IMR-90 (cell line): ENCODE measurements at regions not wholly inside any gene's neighbourhood (a gene's known extent, or its start where the extent isn't known, plus 50 kb on each side); places are given as distances from the start of the nearest gene placed in this dataset.

Source experiments
- ATAC-seq: fragments of 200-7000 bp; cut with Tn5 transposase; 2 replicates; pipeline ENCODE4 v1.9.1; 2020; ENCODE audit warnings: low read depth, mild to moderate bottlenecking, moderate library complexity
- BruUV-seq: library from RNA; stranded (reverse); fragments of 400-500 nt; replicated peaks from 2 replicates; lab custom pipeline; 2021; lab: Mats Ljungman, UMichigan
- CTCF ChIA-PET: fragments of 300-600 bp; formaldehyde crosslinking; extraction: SDS; loops from one replicate; lab custom pipeline; 2021; ENCODE audit warnings: antibody characterized with exemption; lab: Yijun Ruan, JAX
- POLR2A ChIA-PET: fragments of 300-600 bp; sonication (Branson Sonifier 250); formaldehyde crosslinking; loops from one replicate; lab custom pipeline; 2022; ENCODE audit warnings: antibody characterized with exemption; ENCODE audit not compliant: unreplicated experiment; lab: Charles Lee
- DNase-seq: peaks from one replicate; pipeline ENCODE4 v3.0.0; 2013
- H2AFZ ChIP-seq: replicated peaks from 2 replicates; pipeline ENCODE3; 2013; ENCODE audit warnings: low read length, mild to moderate bottlenecking; ENCODE audit not compliant: poor library complexity
- H2AK5ac ChIP-seq: 2 replicates; pipeline ENCODE4 v1.6.1; 2013; ENCODE audit warnings: low read depth, low read length, inconsistent platforms
- H2AK9ac ChIP-seq: replicated peaks from 2 replicates; pipeline ENCODE3; 2013; ENCODE audit warnings: mild to moderate bottlenecking, low read depth, low read length, moderate library complexity; ENCODE audit not compliant: poor library complexity
- H2BK120ac ChIP-seq: 2 replicates; pipeline ENCODE4 v1.6.1; 2013; ENCODE audit warnings: low read depth, low read length, inconsistent platforms
- H2BK15ac ChIP-seq: 3 replicates; pipeline ENCODE4 v1.6.1; 2013; ENCODE audit warnings: low read depth, low read length, inconsistent platforms
- H2BK20ac ChIP-seq: 2 replicates; pipeline ENCODE4 v1.6.1; 2013; ENCODE audit warnings: low read depth, mild to moderate bottlenecking, inconsistent platforms, low read length, moderate library complexity
- H2BK5ac ChIP-seq: 2 replicates; pipeline ENCODE4 v1.6.1; 2013; ENCODE audit warnings: mild to moderate bottlenecking, low read depth, low read length, inconsistent platforms; ENCODE audit not compliant: poor library complexity, severe bottlenecking
- H3K14ac ChIP-seq: replicated peaks from 2 replicates; pipeline ENCODE4 v1.6.1; 2013; ENCODE audit warnings: low read depth, low read length, inconsistent platforms
- H3K18ac ChIP-seq: 2 replicates; pipeline ENCODE4 v1.6.1; 2013; ENCODE audit warnings: low read depth, low read length, control low read depth
- H3K23ac ChIP-seq: 2 replicates; pipeline ENCODE4 v1.6.1; 2013; ENCODE audit warnings: low read depth, low read length, inconsistent platforms
- H3K27ac ChIP-seq: 2 replicates; pipeline ENCODE4 v1.5.1; 2013; ENCODE audit warnings: mild to moderate bottlenecking, control low read depth, low read length; ENCODE audit not compliant: insufficient read depth
- H3K27me3 ChIP-seq: 2 replicates; pipeline ENCODE4 v1.6.1; 2013; ENCODE audit warnings: low read length; ENCODE audit not compliant: control insufficient read depth, insufficient read depth
- H3K36me3 ChIP-seq: 2 replicates; pipeline ENCODE4 v1.6.1; 2013; ENCODE audit warnings: low read length, mixed read lengths; ENCODE audit not compliant: control insufficient read depth, insufficient read depth
- H3K4ac ChIP-seq: 2 replicates; pipeline ENCODE4 v1.6.1; 2013; ENCODE audit warnings: low read depth, low read length, inconsistent platforms
- H3K4me1 ChIP-seq: 2 replicates; pipeline ENCODE4 v1.6.1; 2013; ENCODE audit warnings: low read length, mixed read lengths; ENCODE audit not compliant: control insufficient read depth, insufficient read depth
- H3K4me2 ChIP-seq: 2 replicates; pipeline ENCODE4 v1.6.1; 2013; ENCODE audit warnings: low read depth, mild to moderate bottlenecking, control low read depth, low read length, moderate library complexity
- H3K4me3 ChIP-seq: 2 replicates; pipeline ENCODE4 v1.5.1; 2013; ENCODE audit warnings: low read depth, mild to moderate bottlenecking, control low read depth, low read length, moderate library complexity; ENCODE audit not compliant: insufficient read depth
- H3K56ac ChIP-seq: 2 replicates; pipeline ENCODE4 v1.6.1; 2013; ENCODE audit warnings: low read length, inconsistent platforms; ENCODE audit not compliant: insufficient read depth; ENCODE audit errors: extremely low read depth
- H3K79me1 ChIP-seq, 2 experiments: 2 replicates each; pipeline ENCODE4 v1.6.1; 2013; ENCODE audit warnings: low read length in 2 of 2, inconsistent platforms in 1 of 2, low read depth in 1 of 2
- H3K9ac ChIP-seq: 2 replicates; pipeline ENCODE4 v1.6.1; 2013; ENCODE audit warnings: low read depth, low read length, control low read depth
- H3K9me1 ChIP-seq: 2 replicates; pipeline ENCODE4 v1.6.1; 2013; ENCODE audit warnings: low read length, inconsistent platforms; ENCODE audit not compliant: insufficient read depth
- H3K9me3 ChIP-seq: 2 replicates; pipeline ENCODE4 v1.6.1; 2013; ENCODE audit warnings: low read length; ENCODE audit not compliant: control insufficient read depth, insufficient read depth
- H4K20me1 ChIP-seq: 2 replicates; pipeline ENCODE4 v1.6.1; 2013; ENCODE audit warnings: low read length, inconsistent platforms; ENCODE audit not compliant: insufficient read depth
- H4K5ac ChIP-seq: 2 replicates; pipeline ENCODE4 v1.6.1; 2013; ENCODE audit warnings: mild to moderate bottlenecking, low read depth, low read length, control low read depth
- H4K8ac ChIP-seq, 2 experiments: 2 replicates each; pipeline ENCODE4 v1.6.1; 2013; ENCODE audit warnings: low read depth in 2 of 2, low read length in 2 of 2, control low read depth in 1 of 2, inconsistent platforms in 1 of 2
- H4K91ac ChIP-seq: 2 replicates; pipeline ENCODE4 v1.6.1; 2013; ENCODE audit warnings: low read depth, low read length, inconsistent platforms; ENCODE audit not compliant: insufficient read depth
- BHLHE40 ChIP-seq: fragments of 150-350 bp; IDR thresholded peaks from 2 replicates; pipeline ENCODE4 v1.6.1; 2016; ENCODE audit warnings: mild to moderate bottlenecking, low read depth, low read length
- CEBPB ChIP-seq: IDR thresholded peaks from 2 replicates; pipeline ENCODE4 v1.6.1; 2012; ENCODE audit warnings: low read depth, low read length, improper control_type of control experiment
- FOS ChIP-seq: fragments of 150-350 bp; IDR thresholded peaks from 2 replicates; pipeline ENCODE4 v1.6.1; 2016; ENCODE audit warnings: low read depth, low read length
- MAFK ChIP-seq: IDR thresholded peaks from 2 replicates; pipeline ENCODE4 v1.6.1; 2012; ENCODE audit warnings: low read depth, low read length, improper control_type of control experiment
- MAZ ChIP-seq: IDR thresholded peaks from 2 replicates; pipeline ENCODE4 v1.6.1; 2012; ENCODE audit warnings: low read depth, mild to moderate bottlenecking, low read length, improper control_type of control experiment, moderate library complexity, borderline replicate concordance
- NFE2L2 ChIP-seq: fragments of 150-350 bp; IDR thresholded peaks from 2 replicates; pipeline ENCODE4 v1.6.1; 2016; ENCODE audit warnings: low read depth, mild to moderate bottlenecking, low read length
- POLR2A ChIP-seq: IDR thresholded peaks from 2 replicates; pipeline ENCODE4 v1.6.1; 2012; ENCODE audit warnings: mild to moderate bottlenecking, low read depth, low read length
- RAD21 ChIP-seq: IDR thresholded peaks from 2 replicates; pipeline ENCODE4 v1.6.1; 2012; ENCODE audit warnings: low read length, improper control_type of control experiment
- RCOR1 ChIP-seq: IDR thresholded peaks from 2 replicates; pipeline ENCODE4 v1.6.1; 2012; ENCODE audit warnings: mild to moderate bottlenecking, low read length, improper control_type of control experiment; ENCODE audit not compliant: insufficient replicate concordance
- SMC3 ChIP-seq: fragments of 150-350 bp; IDR thresholded peaks from 2 replicates; pipeline ENCODE4 v1.6.1; 2016; ENCODE audit warnings: low read depth, mild to moderate bottlenecking, antibody characterized with exemption, low read length, moderate library complexity
- dilution Hi-C: fragments of 300-500 bp; cut with HindIII; formaldehyde crosslinking; loops from one replicate; pipeline ENCODE4 v1.14.3; 2018; ENCODE audit warnings: low sequenced_read_pairs; ENCODE audit not compliant: unreplicated experiment
- in situ Hi-C: fragments of 300-500 bp; cut with MboI; formaldehyde crosslinking; loops from 3 replicates; pipeline ENCODE4 v1.14.3; 2019; ENCODE audit warnings: low sequenced_read_pairs, inconsistent platforms, mixed read lengths
- intact Hi-C: fragments of 100-400 bp; cut with micrococcal nuclease; formaldehyde crosslinking; loops from 2 replicates; pipeline ENCODE4 v1.10.0; 2022
- TF ChIP-seq, protein P1 (sequence below): fragments of 150-350 bp; IDR thresholded peaks from 2 replicates; pipeline ENCODE4 v1.6.1; 2016; ENCODE audit warnings: low read depth, mild to moderate bottlenecking, low read length, moderate library complexity, borderline replicate concordance
- TF ChIP-seq, protein P2 (sequence below): fragments of 150-350 bp; IDR thresholded peaks from 2 replicates; pipeline ENCODE4 v1.6.1; 2017; ENCODE audit warnings: mild to moderate bottlenecking, antibody characterized with exemption, low read length, low read depth
- TF ChIP-seq, protein P3 (sequence below): conservative IDR thresholded peaks from 2 replicates; pipeline ENCODE4 v1.5.1; 2012; ENCODE audit warnings: mild to moderate bottlenecking, low read depth, low read length, improper control_type of control experiment

DNA sequence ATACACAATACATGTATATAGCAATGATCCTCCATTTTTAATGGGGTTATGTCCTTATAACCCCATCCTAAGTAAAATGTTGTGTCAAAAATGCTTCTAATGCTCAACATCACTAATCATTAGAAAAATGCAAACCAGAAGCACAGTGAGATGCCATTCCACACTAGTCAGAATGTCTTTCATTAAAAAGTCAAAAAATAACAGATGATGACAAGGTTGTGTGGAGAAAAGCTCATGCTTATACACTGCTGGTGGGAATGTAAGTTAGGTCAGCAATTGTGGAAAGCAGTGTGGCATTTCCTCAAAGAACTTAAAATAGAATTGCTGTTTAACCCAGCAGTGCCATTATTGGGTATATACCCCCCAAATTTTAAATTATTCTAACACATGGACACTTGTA is 654.9 kb upstream of the CNTNAP5 start:
- Histone ChIP-seq H3K18ac (no peak overlapping the region), H3K27ac (no peak overlapping the region), H3K4me3 (no peak overlapping the region), H2BK15ac (no peak overlapping the region), H4K8ac (no peak overlapping the region), H3K4me1 (no peaks in the 10 kb centered on the region), H3K14ac (no peak overlapping the region), H3K79me1 (no peaks in the 10 kb centered on the region), H3K56ac (no peak overlapping the region), H2AK5ac (no peak overlapping the region), H3K27me3 (no peaks in the 10 kb centered on the region), H2BK120ac (no peak overlapping the region), H2BK5ac (no peak overlapping the region), H4K5ac (no peak overlapping the region), H3K4me2 (no peak overlapping the region), H3K4ac (no peak overlapping the region), H2AFZ (no peak overlapping the region), H2BK20ac (no peak overlapping the region), H3K9ac (no peak overlapping the region), H3K23ac (no peak overlapping the region), H3K9me3 (peaks cover 2% of the 10 kb centered on the region; the same call in 1 of the 2 replicates), H4K91ac (no peak overlapping the region), H3K36me3 (no peaks in the 10 kb centered on the region), H4K20me1 (no peaks in the 10 kb centered on the region), H3K9me1 (no peaks in the 10 kb centered on the region), H2AK9ac (no peak overlapping the region)
- POLR2A ChIA-PET, result no interaction called here
- TF ChIP-seq MAZ, result no peak
- TF ChIP-seq RAD21, result no peak
- TF ChIP-seq MAFK, result no peak
- TF ChIP-seq FOS, result no peak
- TF ChIP-seq, protein P1, sequence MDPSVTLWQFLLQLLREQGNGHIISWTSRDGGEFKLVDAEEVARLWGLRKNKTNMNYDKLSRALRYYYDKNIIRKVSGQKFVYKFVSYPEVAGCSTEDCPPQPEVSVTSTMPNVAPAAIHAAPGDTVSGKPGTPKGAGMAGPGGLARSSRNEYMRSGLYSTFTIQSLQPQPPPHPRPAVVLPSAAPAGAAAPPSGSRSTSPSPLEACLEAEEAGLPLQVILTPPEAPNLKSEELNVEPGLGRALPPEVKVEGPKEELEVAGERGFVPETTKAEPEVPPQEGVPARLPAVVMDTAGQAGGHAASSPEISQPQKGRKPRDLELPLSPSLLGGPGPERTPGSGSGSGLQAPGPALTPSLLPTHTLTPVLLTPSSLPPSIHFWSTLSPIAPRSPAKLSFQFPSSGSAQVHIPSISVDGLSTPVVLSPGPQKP, result no peak
- no peak for TF ChIP-seq POLR2A
- TF ChIP-seq, protein P2, sequence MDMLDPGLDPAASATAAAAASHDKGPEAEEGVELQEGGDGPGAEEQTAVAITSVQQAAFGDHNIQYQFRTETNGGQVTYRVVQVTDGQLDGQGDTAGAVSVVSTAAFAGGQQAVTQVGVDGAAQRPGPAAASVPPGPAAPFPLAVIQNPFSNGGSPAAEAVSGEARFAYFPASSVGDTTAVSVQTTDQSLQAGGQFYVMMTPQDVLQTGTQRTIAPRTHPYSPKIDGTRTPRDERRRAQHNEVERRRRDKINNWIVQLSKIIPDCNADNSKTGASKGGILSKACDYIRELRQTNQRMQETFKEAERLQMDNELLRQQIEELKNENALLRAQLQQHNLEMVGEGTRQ, result no peak
- TF ChIP-seq SMC3, result no peak
- no peak for TF ChIP-seq CEBPB
- TF ChIP-seq, protein P3, sequence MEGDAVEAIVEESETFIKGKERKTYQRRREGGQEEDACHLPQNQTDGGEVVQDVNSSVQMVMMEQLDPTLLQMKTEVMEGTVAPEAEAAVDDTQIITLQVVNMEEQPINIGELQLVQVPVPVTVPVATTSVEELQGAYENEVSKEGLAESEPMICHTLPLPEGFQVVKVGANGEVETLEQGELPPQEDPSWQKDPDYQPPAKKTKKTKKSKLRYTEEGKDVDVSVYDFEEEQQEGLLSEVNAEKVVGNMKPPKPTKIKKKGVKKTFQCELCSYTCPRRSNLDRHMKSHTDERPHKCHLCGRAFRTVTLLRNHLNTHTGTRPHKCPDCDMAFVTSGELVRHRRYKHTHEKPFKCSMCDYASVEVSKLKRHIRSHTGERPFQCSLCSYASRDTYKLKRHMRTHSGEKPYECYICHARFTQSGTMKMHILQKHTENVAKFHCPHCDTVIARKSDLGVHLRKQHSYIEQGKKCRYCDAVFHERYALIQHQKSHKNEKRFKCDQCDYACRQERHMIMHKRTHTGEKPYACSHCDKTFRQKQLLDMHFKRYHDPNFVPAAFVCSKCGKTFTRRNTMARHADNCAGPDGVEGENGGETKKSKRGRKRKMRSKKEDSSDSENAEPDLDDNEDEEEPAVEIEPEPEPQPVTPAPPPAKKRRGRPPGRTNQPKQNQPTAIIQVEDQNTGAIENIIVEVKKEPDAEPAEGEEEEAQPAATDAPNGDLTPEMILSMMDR, result no peak
- no peak for TF ChIP-seq NFE2L2
- TF ChIP-seq BHLHE40, result no peak
- no peak for TF ChIP-seq RCOR1
- dilution Hi-C loops, result no loop called here
- in situ Hi-C loops, result no loop called here
- DNase-seq (no peak), ATAC-seq (no peak)
- BruUV-seq, result no TSS peak
- CTCF ChIA-PET, result no interaction called here
- intact Hi-C loops, result no loop called here
